ENCODE measurements at regions not wholly inside any gene's neighbourhood (a gene's known extent, or its start where the extent isn't known, plus 50 kb on each side); places are given as distances from the start of the nearest gene placed in this dataset.

- TF ChIP-seq EZH2 (IDR thresholded peaks at IDR 0.05) (no peak), POLR2AphosphoS5 (IDR thresholded peaks at IDR 0.05; ENCODE audit: borderline replicate concordance, low read depth, low read length) (no peak), FOXP2 (optimal IDR thresholded peaks at IDR 0.05; ENCODE audit: control extremely low read depth, extremely low read length, insufficient read depth) (no peak)
Observed at GRCh38 chr4:98744372-98745150, 86.2 kb upstream of the TSPAN5 start.
